ENCODE measurements at regions not wholly inside any gene's neighbourhood (a gene's known extent, or its start where the extent isn't known, plus 50 kb on each side); places are given as distances from the start of the nearest gene placed in this dataset.
"Not testable (repeated sequence)": the region's sequence is repeated elsewhere in the genome, so short reads cannot be mapped to it uniquely, and the experiment has no call there.

DNA sequence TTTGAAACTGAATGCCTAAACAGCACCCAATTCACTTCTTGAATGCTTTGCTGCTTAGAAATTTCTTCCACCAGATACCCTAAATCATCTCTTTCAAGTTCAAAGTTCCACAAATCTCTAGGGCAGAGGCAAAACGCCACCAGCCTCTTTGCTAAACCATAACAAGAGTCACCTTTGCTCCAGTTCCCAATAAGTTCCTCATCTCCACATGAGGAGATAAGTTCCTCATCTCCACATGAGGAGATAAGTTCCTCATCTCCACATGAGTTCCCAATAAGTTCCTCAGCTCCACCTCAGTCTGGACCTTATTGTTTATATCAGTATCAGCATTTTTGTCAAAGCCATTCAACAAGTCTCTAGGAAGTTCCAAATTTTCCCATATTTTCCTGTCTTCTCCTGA lies 123.9 kb upstream of the MEOX2 start:
- not testable (repeated sequence) for DNase-seq (ENCODE audit: low read depth)

DNA sequence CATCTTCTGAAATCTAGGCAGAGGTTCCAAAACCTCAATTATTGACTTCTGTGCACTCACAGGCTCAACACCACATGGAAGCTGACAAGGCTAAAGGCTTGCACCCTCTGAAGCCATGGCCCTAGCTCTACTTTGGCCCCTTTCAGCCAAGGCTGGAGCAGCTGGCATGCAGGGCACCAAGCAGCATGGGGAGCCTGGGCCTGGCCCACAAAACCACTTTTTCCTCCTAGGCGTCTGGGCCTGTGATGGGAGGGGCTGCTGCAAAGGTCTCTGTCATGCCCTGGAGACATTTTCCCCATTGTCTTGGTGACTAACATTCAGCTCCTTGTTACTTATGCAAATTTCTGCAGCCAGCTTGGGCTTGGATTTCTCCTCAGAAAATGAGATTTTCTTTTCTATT lies 123.5 kb upstream of the MEOX2 start:
- not testable (repeated sequence) for DNase-seq (ENCODE audit: low read depth)

DNA sequence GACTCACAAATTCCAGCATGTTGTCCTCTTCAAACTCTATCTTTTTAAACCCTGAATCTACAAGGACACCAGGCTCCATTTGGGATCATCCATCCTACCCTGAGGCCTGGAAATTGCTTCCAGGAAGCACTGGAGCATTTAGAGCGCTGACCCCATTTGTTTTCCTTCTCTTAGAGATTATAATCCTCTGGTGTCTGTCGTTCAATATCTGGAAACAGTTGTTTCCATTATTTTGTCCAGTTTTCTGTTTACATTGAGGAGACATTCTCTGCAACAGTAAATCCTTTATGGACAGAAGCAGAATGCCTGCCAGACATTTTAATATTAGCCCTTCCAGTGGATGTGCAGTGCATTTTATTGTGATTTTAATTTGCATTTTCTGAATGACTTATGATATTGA lies 119.4 kb upstream of the MEOX2 start:
- DNase-seq (ENCODE audit: low read depth): no peak

DNA sequence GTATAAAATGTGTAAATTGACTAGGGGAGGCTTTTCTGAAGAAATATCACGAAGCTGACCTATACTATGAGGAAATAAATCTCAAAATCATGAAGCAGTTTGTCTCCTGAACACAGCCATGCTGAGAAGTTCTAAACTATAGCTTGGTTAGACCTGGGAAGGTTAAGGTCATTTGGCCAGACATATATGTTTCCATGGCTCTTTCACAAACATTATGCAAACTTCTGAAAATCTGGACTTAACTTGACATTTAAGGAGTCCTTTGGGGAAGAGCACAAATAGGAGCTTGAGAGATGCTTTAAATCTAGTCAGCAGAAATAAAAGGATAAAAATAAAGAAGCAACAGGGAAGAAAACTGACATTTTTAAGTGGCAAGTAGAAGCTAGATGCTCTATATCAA lies 115.9 kb upstream of the MEOX2 start:
- DNase-seq (ENCODE audit: low read depth): no peak

DNA sequence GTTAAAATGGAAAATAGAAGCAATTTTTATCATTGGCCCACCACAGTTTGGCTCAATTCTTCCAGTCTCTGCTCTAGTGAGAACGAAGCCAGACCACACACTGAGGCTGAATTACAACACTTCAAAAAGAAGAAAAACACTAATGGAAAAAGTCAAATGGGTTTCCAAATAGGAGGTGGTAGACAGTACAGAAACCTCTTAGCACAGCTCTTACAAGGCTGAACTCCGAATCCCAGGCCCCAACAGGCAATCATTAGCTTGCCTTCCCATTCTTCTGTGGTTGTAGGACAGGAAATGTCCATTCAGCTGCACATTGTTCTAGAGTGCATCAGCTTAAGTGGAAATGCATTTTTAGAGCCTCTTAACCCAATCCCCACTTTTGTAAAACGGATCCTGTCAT lies 115.1 kb upstream of the MEOX2 start:
- DNase-seq (ENCODE audit: low read depth): no peak

DNA sequence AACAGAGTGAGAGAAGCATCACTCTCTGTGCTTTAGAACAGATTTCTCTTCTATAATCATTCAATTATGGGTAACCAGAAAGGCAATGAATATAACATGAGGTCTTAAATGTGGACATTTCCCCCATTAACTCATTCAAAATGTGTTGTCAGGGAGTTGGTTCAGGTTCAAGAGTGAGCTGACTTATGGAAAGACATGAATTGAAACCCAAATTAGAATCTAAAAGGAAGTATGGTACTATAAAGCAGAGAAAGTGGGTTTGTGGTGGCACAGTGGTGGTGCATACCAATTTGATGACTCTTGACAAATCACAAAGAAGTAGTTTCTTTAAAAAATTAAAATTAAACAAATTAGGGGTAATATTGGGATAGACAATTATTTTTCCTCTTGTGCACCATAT lies 114.6 kb upstream of the MEOX2 start:
- no peak for DNase-seq (ENCODE audit: low read depth)

DNA sequence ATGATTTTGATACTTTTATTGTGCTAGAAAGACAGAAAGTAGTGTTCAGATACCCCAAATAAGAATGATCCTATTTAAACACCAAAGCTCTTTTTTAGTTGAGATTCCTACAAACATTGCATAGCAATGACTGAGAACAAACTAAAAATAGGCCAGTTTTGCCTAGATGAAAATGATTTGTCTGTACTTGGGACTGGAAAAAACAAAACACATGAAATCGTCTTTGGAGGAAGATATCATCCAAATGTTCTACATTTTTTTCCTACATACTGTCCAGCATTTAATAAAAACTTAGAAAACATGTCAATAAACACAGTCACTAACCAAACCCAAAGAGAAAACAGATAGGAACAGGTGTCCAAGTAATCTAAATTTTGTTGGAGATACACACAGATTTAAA lies 111.6 kb upstream of the MEOX2 start:
- no peak for DNase-seq (ENCODE audit: low read depth)

DNA sequence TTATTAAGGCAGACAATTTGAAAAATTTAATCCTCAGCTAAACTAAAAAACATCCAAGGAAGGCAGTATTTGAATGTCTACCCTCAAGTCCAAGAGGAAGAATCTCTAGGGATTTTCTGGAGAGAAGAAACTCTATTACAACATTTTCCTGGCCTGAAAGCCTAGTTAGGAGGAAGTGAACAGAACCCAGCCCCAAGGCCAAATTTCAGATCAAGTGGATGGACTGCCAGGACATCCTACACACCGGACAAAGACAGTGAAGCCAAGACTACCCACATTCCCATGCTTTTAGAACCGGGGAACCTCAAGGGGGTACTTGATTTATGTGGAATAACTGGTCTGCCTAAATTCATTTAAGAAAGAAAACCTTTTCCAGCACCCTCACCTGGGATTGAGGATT lies 108.9 kb upstream of the MEOX2 start:
- no peak for DNase-seq (ENCODE audit: low read depth)

DNA sequence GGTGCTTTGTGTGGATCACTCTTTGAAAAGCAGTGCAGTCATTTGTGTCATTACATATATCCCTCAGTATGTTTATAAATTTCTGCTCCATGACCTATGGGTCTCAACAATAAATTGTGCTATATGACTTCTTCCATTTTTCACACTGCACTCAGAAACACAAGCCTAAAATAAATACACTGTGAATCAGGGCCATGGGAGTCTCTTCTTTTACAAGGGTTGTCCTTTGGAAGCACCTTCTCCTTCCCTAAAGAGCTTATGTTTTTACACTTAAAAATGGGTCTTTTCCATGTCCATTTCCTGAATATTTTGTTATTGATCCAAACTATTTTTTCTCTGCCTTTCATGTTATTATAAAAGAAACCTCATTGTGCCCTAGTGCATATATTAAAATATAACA lies 108.3 kb upstream of the MEOX2 start:
- DNase-seq (ENCODE audit: low read depth): no peak

DNA sequence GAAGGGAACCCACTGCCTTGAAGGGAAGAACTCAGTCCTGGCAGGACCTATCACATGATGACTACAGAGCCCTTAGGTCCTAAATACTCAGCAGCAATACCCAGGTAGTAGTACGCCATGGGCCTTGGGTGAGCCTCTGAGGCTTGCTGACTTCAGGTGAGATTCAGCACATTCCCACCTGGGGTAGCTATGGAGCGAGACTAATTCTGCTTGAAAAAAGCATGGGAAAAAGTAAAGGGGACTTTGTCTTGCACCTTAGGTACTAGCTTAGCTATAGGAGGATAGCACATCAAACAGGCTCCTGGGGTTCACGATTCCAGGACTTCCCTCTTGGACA lies 98.2 kb upstream of the MEOX2 start:
- DNase-seq (ENCODE audit: low read depth): no peak

DNA sequence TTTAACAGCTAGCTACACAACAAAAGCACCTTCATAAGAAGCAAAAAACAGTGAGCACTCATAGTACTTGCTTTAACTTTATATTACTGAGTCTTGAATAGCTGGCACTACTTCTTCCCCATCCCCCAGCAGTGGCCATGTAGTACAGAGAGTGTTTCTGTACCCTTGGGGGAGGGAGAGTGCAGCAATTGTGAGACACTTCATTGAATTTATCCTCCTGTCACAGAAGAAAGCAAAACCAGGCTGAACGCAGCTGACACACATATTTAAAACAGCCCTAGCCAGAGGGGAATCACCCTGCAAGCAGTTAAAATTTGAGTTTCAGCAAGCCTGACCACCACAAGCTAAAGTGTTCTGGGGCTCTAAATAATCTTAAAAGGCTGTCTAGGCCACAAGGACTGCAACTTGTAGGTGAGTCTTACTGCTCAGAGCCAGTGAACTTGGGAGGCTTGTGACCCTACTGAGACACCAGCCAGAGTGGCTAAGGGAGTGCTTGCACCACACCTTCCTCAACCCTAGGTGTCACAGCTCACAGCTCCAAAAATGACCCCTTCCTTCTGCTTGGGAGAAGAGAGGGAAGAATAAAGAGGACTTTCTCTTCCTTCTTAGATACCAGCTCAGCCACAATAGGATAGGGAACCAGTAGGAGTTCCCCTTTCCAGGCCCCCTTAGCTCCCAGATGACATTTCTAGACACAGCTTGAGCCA lies 97.7 kb upstream of the MEOX2 start:
- no peak for DNase-seq (ENCODE audit: low read depth)

DNA sequence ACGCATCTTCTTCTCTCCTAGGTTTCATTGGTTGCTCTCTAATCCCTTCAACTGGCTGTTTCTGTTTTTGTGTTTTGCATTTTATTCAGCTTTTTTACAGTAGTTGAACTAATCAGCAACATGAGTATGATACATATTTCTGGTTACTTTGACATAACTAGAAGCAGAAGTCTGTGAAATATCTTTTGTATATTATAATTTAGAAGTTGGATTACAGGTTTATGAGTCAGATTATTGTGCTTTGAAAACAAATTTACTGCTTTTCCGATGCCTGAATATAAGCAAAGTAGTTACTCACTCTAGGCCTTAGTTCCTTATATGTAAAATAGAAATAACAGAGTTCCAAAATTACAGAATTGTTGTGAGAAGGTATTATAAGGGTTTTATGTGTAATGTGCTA lies 96.2 kb upstream of the MEOX2 start:
- no peak for DNase-seq (ENCODE audit: low read depth)

DNA sequence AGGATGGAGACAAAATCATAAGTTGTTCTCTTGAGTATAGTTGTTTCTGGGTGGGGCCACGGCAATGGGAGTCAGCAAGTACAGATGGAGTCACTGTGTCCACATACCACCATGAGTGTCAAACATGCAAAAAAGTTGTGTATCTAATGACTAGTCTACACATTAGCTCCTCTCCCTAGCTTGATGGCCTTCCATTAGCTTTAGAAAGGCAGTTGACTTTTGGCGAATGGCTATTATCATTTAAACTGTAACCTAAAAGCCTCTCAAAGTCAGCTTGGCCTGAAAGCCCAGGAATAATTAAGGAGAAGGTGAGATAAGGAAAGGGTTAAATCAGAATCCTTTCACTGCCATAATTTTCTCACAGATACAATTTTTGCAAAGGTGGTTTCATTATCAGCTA lies 95.5 kb upstream of the MEOX2 start:
- no peak for DNase-seq (ENCODE audit: low read depth)

DNA sequence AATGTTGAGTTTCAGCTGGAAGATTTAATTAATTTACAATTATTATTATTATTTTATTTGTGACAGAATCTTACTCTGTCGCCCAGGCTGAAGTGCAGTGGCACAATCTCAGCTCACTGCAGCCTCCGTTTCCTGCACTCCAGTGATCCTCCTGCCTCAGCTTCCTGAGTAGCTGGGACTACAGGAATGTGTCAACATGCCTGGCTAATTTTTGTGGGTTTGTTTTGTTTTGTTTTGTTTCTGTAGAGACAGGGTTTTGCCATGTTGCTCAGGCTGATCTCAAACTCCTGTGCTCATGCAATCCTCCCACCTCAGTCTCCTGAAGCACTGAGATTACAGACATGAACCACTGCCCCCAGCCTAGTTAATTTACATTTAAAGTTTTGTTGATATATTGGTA lies 93.8 kb upstream of the MEOX2 start:
- no peak for DNase-seq (ENCODE audit: low read depth)

DNA sequence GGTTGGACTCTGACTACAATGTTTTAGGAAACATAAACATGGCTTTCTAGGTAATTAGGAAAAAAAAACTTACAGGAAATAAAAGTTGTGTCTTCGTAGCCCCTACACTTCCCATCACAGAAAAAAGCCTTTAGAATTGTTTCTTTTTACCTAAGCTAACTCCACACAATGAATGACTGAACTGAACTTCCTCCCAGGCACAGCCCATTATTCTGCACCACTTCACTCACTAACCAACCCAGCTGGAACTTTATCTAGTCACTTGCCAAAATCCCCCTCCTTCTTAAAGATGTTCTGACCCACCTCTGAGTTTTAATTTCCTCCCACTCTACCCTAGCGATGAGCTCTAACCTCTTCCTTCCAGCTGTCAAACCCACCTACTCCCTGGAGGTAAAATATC lies 91.7 kb upstream of the MEOX2 start:
- no peak for DNase-seq (ENCODE audit: low read depth)

DNA sequence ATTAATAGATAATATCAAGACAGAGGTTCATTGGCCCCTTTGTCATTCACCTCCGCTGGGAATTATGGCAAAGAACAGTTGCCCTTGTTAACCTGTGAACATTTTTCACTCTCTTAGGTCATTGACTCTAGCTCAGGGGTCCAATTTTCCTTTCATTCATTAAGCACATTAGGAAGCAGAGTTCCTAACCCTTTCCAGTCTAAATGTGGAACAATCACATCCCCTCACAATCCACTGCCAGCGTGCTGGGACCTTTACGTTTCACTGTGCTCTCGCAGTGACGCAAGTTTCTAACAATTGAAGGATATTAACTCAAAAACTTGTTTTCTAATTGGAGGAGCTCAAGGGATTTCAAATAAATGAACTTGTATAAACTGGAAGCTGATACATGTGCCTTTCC lies 79.3 kb upstream of the MEOX2 start:
- no peak for DNase-seq (ENCODE audit: low read depth)

DNA sequence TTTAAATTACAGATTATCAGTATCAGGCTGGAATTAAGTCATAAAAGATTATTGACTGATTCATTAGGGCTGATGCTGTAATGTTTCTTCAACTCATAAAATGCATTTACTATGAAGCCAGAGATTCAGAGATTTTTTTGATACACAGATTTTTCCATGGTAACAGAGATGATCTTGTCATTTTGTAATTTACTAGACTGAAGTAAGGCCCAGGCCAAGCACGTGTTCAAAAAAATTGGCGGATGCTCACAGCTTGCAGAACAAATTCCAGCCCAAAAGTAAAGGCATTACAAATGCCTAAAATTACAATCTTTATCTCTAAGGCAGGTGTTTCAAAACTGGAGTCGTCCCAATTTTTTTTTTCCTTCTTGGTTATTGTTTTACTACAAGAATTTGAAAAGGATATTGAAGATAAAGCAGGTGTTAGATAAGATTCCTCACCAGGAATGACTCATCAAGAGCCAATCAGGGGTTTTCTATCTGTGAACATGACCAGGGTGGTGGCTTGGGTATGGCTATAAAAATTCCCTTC lies 78.4 kb upstream of the MEOX2 start:
- no peak for DNase-seq (ENCODE audit: low read depth)

DNA sequence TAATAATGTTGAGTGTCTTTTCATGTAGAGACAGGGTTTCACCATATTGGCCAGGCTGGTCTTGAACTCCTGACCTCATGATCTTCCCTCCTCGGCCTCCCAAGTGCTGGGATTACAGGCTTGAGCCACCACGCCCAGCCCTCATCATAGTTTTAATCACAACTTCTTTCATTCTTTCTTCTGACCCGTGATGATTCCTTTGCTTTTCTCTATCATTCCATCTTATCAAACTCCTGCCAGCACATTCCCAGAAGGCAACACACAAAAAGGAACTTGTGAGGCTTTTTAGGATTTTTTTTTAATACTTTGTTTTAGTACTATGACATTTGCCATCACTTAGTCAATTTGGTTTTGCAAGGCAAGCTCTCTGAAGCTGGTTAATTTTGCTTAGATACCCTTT lies 77.5 kb upstream of the MEOX2 start:
- no peak for DNase-seq (ENCODE audit: low read depth)

DNA sequence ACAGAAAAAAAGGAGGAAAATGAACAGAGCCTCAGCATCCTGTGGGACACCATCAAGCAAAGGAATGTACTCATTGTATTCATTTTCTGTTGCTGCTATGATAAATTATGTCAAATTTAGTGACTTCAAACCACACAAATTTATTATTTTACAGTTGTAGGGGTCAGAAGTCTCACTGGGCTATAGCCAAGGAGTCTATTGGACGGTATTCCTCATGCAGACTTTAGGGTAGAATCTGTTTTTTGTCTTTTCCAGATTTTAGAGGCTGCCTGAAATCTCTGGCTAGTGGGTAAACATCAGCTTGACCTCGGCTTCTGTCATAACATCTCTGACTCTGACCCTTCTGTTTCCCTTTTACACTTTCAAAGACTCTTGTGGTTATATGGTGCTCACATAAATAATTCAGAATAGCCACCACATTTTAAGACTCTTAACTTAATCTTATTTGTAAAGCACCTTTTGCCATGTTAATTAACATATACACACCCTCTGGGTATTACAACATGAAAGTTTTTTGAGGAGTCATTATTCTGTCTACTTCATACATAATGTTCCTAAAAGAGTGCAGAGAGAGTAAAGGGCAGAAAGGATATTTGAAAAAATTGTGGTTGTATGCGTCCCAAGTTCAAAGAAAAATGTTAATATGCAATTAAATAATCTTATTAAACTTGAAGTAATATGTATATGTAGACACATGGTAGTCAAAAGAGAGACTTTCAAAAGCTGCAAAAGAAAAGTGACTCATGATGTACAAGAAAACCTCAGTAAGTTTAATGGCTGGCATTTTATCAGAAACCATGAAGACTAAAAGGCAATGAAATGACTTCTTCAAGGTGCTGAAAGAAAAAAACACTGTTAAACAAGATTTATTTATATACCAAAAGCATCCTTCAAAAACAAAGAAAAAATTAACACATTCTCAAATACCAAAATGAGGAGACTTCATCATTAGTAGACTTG lies 70.8 kb upstream of the MEOX2 start:
- DNase-seq (ENCODE audit: low read depth): no peak

DNA sequence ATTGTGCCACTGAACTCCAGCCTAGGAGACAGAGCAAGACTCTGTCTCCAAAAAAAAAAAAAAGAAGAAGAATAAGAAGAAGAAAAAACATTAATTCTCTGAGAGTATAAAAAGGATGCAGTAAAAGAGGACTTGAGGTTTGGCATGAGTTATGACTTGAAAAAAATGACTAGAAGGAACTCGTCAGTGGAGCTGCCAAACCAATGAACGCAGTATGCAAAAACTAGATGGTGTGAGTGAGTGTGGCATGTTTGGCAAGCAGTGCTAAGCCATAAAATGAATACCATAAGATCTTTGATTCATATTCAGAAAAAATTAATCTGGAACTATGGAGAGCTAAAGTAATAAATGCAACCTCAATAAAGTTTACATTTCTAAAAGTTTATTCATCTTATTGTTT lies 68.6 kb upstream of the MEOX2 start:
- DNase-seq (ENCODE audit: low read depth): no peak

DNA sequence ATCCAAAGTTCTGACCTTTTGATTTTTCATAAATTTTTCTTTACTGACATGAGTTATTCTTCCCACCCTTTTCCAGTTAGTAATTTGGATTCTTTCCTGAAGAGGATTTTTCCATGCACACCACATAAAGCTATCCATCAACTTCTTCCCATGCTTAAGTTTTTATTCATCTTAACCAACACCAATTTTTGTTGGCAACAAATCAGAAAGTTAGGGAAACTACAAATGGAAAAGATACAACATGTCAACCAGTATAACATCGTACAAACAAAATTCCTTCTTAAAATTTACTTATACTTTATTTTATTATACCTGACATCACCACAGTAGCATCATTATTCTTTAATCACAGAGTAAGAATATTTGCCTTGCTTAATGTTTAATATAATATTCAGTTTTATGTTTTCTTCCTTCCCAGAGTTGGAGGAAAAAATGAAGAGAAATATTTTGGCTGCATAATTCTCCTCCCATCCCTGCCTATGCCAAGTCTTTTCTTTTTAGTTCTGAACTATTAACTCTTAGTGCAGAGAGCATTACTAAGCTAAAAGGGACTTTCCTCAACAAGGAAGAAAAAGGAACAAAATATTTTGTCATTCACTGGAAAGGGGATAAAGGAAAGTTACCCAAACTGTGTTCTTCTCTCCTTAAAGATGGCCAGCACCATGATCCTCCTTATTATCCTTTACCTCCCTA lies 67.5 kb upstream of the MEOX2 start:
- no peak for DNase-seq (ENCODE audit: low read depth)

DNA sequence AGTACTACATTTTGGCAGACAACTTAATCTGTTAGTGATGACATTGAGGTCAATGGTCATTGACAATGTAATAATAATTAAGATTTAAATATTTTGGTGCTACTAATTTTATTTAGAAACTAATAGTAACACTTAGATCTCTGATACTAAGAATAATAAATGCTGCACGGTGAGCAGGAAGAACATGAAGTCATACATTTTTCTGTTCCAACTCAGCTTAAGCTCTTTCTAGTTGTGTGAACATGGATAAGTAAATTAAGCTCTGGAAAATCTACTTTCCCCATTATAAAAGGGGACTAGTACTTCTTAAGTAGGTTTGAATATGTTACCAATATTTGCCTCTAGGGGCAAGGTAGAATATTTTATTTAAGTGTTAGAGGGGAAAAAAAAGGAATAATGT lies 65.9 kb upstream of the MEOX2 start:
- DNase-seq (ENCODE audit: low read depth): no peak

DNA sequence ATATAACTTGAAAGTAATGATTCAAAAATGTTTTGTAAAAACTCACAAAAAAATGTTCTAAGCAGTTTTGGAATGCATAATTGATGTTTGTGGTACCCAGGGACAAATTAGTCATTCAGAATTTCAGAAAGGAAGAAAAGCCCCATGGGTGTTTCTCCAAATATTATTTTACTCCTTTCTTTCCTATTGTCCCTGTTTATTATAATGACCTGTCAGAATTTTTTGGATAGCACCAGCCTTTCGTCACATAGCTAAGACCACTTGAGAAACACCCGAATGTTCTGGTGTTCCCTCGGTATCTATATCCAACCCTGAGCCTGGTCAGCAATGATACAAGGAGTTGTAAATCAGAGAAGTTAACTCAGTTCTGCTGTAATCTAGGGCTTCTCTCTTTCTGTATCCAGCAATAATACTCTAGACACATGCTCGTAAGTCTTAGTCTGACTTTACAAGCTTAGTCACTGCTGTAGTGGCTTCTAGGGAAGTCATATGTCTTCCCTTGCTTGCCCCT lies 64.8 kb upstream of the MEOX2 start:
- DNase-seq (ENCODE audit: low read depth): no peak
